EH (cell line): ENCODE measurements at regions not wholly inside any gene's neighbourhood (a gene's known extent, or its start where the extent isn't known, plus 50 kb on each side); places are given as distances from the start of the nearest gene placed in this dataset.

Experiments used
- DNase-seq: peaks from one replicate; pipeline ENCODE4 v3.0.0-alpha.2; 2015; ENCODE audit warnings: low read depth

DNA sequence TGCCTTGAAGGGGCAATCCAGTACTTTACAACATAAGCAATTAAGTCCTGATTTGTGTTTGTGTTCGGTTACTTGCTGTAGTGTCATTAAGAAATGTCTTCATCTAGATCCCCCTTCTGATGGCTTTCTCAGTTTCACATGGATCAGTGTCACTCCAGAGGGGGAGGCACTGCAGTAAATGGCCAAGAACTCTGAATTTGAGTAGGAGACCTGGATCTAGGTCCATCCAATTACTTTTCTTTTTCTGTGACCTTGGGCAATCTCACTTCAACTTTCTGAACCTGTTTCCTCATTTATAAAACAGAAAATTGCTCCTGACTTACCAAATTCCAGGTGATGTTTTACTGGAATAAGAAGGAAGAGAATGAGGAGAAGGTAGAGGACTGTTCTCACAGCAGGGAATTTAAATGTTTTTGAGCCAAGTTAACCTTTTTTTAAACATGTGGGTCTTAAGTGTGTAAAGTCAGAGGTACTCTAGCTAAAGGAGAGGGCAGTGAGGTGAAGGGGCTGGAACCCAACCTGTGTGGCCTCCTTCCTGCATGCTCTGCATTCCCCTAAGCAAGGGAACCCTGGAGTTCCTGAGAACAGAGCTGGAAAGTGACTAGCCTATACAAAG is 285.5 kb downstream of the HACE1 start:
- DNase-seq: no peak

DNA sequence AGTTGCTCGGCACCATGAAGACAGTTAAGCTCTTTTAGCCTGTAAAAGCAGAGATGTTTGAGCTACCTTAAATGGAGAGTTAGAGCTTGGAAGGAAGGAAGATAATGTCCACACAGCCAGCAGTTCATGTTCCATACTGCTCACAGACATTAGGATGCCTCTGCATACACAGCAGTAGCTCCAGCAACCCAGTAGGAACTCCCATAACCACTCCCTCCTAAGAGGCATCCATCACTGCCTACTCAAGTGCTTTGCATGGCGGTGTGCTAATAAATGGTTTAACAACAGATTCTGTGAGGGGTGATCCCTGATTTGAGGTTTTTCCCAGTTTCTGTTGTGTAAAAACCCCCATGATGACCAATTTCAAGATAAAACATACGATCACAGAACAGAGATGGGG is 286.4 kb downstream of the HACE1 start:
- DNase-seq: no peak

DNA sequence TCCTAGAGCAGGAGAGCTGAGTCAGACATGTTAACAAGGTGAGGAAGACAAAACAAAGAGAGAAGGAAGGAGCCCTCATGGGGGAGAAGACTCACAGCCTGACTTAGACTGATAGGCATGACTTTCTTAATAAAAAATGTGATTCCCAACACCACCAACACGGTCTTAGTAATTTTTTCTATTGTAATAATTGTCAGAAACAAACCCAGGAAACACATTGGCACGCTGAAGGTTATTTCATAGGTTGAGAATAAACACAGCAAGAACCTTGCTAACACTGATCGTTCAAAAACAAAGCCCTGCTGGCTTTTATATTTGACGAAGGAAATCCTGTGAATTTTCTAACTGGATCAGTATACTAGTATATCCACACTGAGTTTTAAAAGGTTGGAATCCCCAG is 286.8 kb downstream of the HACE1 start:
- no peak for DNase-seq

DNA sequence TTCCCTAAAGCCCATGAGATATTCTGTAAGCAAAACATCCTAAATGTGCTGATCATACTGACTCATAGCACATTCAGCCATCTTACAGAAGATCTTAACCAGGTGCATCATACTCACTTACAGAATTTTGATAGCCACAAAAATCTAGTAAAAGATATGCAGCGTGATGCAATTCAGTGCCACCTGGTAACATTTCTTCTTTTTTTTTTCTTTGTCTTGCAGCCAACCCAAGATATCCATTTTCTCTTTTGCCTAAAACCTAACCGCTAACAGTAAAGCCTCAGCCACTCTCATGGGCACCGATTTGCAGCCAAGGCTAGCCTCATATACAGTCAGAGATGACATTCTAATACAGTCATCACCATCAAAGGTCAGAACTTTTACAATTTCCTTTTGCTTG is 293.3 kb downstream of the HACE1 start:
- DNase-seq: peak; percentile 22

DNA sequence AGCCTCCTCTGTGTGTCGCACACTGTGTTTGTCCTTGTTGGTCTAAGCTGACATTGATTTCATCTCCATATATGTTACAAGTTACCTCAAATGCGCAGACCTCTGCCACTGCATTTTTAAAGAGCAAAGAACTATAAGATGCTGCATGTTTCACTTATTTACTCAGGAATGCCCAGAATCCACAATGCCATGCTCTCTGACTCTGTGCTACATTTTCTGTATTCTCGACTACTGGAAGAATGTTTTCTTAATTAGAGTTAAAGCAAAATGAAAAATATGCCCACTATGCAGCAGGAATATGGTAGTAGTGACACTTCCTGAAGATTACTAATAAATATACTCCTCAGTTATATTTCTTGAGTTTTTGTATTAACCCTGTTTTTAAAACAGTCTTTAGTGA is 296.4 kb downstream of the HACE1 start:
- DNase-seq: peak; percentile 47

DNA sequence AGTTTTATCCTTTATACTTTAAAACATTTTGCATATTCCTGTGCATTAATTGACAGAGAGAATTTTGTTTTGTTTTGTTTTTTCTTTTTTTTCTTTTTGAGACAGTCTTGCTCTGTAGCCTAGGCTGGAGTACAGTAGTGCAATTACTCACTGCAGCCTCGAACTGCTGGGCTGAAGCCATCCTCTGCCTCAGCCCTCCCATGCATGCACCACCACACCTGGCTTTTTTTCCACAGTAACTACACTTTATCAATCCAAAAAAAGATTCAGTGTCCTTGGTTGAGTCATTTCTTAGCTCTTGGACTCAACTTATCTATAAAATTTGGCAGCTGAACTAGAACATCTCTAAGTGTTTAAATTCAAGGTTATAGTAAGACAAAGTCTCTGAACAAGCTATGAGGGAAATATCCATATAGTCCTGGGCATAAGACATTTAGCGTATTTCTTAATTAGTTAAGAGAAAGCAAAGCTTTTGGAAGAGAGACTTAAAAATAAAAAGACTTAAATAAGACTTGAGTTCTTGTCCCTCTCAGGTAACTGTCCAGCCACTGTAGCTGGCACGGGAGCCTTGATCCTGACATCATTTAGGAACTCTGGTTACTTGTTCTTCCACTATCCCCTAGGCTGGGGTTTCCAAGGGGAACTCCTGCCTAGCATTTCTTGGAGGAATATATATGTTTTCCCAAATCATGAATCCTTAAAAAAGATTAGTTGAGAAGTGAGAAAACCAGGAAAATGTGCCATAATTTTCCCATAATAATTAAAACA is 300.1 kb downstream of the HACE1 start:
- DNase-seq: no peak

DNA sequence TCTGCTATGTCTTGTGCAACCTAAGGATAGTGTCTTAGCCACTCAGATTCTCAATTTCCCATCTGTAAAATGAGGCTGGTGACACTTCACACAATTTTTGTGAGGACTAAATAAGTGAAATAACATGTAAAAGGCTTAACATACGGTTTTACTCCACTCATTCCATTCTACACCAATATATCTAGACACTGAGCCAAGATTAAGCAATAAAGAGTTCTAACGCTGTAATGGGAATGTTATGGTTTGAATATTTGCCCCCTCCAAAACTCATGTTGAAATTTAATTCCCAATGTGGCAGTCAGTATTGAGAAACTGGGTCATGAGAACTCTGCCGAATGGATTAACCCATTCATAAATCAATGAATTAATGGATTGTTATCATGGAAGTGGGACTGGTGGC is 301.0 kb downstream of the HACE1 start:
- peak; percentile 51 for DNase-seq

DNA sequence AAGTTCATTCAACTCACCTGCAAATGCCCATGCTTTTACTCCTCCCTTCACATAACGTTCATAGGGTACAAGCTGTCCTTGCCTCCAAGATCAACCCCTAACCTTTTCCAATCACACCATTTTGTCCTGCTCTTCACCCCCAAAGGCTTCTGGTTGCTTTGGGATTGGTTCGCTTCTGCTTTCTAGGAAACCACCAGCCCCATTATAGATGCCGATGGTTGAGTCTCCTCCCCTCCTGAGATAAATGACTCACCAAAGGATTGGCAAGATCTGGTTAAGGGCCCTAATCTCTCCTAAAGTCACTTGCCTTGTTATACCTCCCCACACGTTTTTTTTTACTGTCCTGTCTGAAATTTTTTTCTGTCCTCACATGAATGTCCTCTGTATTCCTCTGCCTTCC is 311.4 kb downstream of the HACE1 start:
- no peak for DNase-seq

DNA sequence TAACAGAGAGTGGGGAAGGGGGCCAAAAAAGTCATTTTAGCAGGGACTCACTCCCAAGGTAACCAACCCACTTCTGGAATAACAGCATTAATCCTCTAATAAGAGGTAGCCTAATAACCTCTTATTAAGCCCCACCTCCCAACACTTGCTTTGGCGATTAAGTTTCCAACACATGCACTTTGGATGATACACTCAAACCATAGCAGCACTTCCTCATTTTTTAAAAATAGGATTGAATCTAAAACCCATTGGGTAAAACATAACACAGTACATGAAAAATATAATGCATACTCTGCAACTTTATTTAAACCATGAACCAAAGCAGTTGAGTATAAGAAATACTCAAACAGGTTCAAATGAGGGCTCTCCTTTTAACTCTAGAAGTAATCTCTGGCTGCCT is 318.3 kb downstream of the HACE1 start:
- no peak for DNase-seq

DNA sequence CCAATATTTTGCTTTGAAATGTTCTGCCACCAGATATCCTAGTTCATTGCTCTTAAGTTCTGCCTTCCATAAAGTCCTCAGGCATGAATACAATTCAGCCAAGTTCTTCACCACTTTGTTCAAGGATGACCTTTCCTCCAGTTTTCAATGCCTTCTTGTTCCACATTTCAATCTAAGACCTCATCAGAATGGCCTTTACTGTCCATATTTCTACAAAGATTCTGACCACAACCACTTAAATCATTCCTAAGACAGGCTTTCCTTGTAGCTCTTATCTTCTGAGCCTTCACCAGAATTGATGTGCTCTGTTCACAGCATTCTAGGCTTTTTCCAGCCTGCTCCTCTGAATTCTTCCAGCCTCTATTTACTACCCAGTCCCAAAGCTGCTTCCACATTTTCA is 319.0 kb downstream of the HACE1 start:
- peak; percentile 98 for DNase-seq

DNA sequence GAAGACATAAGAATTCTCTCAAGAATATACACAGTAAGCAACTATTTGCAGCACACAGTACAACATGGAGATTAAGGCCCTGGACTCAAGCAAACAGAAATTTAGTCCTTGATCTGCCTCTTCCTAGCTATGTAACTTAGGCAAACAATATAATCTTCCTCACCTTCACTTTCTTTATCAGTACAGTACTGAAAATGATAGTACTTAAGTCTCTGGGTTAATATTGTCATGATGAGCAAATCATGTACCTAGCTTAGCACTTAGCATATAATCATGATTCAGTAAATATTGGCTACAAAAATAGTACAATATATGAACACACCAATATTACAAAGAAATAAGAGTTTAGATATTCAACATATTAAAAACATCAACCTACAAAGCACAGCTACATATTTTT is 320.5 kb downstream of the HACE1 start:
- no peak for DNase-seq

DNA sequence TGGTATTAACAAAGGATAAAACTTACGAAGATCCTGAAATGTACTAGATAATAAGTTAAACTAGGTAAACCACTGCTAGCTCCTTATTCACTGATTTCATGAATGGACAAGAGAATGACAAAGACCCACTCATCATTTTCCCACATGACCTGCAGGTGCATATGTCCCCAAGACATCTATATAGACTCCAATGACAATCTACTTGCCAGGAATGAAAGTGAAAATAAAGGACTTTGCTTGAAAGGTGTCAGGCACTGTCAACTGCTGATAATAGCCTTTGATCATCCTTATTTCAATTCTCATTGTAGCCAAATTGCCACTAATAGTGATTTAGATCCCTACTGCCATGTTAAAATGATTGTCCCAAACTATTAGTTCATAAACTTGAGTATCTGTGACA is 321.8 kb downstream of the HACE1 start:
- DNase-seq: no peak

DNA sequence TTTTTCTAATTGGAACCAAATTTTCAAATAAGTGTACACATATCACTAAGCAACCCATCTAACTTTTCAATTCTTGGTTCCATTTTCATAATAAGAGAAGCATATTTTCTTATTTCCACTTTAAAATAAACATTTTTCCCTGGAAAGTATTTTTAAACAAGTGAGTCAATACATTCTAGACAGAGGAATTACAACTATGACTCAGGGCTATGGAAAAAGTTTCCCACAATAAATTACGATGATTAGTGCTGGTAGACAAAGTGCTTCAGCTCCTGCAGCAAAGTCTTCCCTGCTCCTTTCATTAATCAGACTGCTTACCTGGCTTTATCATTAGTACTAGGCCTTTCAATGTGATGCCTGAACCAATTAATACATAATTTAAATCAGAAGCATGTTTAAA is 322.5 kb downstream of the HACE1 start:
- peak; percentile 92 for DNase-seq

DNA sequence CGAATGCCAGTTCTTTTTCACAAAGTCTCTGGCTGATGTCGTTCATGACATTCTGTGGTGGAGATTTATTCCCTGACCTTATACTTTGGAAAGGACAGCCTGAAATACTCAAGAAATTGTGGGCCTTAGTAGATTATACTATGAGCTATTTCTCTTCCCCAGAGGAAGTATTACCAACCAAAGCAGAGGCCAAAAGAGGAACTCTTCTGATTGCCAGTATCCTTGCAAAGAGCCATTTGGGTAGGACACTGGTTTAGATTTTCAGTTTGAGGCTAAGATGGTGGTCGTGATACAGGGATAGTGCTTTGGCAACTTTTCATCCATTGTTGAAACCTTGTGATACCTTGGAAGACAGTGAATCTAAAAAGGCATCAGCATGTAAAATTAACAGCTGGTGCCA is 327.3 kb downstream of the HACE1 start:
- DNase-seq: no peak

DNA sequence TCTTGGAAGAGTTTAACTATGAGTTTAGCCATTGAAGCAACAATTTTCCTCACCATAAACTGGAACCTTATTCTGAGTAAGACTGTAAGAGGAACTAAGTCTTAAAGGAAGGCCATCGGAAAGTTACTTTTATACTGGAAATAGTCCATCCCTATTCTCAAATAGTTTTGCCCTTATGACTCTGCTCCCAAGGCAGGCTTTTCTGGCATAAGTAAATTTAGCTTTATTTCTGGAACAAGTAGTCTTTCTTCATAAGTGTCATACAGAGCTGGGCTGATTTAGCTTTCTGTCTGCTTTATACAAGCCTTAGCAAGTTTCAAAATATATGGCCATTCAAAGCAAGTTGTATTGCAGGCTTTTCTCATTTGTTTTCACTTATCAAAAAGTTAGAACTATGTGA is 328.1 kb downstream of the HACE1 start:
- no peak for DNase-seq

DNA sequence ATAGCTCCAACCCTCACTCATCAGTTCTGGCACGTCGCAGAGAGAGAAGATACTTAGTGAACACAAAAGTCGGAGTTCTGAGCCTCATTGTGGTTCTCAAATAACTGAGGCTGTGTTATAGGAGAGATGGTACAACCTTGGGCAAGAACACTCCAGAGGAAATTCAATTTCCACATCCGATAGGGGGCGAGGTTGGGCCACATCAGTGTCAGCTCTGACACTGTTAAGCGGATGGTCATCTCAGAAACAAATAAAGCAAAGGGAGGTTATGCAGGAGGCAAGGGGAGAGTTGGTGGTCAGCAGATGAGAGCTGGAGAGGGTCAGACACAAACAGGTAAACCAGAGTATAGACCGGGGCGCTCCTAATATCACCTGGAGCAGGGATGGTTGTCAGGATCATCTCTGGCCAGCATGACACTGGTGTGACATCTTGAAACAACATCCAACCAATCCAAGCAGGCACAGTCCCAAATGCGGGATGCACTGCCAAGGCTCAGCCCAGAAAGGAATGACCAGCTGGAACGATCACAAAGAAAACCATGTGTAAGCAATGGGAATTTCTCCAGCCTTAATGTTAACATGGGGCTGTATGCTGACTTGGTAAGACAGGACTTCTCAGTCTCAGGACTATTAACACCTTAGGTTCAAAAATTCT is 331.8 kb downstream of the HACE1 start:
- DNase-seq: peak; percentile 62

DNA sequence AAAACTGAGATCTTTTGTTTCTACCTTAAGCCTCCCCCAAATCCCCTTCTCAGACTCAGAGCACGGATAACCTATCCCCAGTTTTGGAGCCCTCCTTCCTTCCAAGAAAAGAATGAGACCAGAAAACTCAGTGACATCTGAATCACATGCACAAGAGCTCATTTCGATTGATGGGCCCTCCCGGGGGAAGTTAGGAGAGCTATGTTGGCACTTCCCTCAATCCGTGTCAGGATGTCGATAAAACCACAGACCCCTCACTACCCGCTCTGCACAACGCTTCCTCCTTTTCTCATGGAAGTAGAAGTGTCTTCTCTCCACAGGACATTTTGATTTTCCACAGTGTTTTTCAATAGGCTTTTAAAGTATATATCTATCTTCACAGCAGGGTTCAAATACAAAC is 332.4 kb downstream of the HACE1 start:
- DNase-seq: no peak

DNA sequence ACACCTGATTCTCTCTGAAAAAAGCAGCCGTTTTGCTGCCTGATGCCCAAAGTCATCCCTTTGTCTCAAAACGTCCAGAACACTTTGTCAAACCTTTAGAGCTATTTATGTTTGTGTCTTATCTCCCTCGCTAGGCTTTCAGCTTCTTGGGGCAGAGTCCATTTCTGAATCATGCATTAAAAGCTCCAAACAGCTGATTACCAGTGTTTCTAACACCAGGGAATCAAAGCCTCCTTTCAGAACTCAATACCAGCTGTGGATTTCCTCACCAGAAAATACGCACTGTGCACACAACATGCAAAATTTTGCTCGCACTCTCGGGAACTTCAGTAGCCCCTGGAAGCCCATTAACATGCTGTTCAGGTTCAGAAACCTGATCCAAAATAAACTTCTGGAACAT is 333.3 kb downstream of the HACE1 start:
- no peak for DNase-seq

DNA sequence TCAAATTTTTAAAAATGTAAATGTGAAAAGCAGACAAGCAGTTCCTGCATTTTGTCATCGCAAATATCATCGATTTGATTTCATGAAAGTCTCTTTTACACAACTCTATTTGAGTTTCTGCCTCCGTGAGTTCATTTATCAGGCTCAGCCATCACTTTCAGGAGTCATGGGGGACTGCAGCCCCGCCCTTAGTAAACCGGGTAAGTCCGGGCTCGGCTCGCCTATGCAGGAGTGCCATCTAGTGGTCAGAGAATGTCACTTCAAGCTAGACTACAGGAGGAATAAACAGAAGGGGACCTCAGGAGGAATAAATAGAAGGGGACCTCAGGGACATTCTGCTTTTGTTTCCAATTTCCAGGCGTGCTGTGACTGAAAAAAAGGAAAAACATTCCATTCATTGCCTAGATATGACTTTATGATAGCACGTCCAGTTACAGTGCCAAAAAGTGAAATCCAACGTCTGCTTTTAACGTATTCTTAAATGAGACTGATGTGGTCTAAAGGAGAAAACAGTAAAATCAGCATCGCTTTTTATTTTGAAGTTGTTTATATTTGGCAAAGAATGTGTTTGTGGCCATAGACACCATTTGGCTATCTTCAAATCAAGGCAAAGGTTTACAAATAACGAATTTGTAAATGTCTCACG is 333.9 kb downstream of the HACE1 start:
- peak; percentile 81 for DNase-seq

DNA sequence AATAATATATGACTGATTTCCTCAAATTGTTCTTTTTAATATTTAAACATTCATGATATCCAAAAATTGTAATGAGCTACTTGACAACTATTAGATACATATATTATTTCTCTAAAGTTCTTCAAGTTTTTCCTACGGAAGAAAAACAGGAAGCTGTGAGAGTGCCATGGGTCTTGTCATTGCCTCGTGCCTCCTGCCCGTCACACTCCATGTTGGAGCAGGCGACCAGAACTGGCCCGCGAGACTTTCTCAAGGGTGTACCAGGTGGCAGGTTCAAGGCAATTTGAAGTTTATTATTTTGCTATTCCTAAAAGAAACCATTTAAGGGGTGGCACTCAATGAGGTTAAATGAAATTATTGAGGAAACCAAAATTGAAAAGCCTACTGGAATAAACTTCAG is 337.2 kb downstream of the HACE1 start:
- no peak for DNase-seq

DNA sequence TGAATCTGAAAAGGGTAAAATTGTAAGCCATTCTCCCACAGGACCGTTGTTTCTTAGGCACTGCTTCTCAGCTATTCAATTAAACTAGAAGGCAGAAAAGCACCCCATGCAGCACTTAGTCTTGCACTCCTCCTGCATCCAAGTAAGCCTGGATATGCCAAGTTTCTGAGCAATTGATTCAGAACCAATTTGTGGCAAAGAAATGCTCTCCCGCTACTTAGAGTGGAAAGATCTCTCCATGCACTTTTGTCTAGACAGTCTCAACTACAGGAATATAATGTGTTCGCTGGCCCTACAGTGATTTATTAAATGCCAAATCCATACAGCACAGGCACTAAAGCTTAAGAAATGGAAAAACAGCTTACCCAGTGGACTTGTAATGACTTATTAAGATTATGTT is 338.5 kb downstream of the HACE1 start:
- DNase-seq: no peak

DNA sequence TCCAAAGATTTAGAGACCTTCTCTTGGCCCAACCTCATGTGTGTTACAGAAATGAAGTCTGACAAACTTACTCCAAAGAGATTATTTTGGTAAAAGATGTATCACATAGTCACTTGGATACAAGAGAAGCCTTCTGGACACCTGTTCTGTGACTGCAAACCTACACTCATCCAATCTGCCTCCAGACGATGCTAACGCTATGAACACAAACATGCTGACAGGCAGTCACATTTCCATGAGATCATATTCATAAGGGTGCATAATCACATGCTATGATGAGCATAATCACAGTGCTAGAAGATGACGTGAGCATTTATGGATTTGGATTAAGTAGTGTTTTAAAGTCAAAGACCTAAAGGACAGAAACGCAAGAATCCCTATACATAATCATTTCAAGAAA is 340.2 kb downstream of the HACE1 start:
- DNase-seq: no peak

DNA sequence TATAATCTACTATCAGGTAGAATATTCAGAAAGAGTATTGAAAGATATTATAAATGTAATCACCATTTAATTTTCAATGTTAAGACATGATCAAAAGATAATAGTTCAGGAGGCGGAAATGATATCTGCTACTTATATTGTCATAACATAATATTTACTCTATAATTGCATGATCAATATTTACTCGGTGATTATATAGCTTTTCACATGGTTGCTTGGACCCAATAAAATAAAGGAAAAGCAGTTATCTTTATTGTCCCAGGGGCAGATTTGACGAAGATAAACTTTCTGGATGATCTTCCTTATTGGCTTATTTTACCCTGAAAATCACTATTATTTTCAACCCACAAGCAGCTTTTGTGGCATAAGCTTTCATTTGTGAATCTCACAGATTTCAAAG is 350.4 kb downstream of the HACE1 start:
- no peak for DNase-seq
